Islet precursor cell (in vitro differentiated cells): ENCODE measurements at regions not wholly inside any gene's neighbourhood (a gene's known extent, or its start where the extent isn't known, plus 50 kb on each side); places are given as distances from the start of the nearest gene placed in this dataset.

Experiments
- DNase-seq: peaks from one replicate; pipeline ENCODE4 v3.0.0-alpha.2; 2018

DNA sequence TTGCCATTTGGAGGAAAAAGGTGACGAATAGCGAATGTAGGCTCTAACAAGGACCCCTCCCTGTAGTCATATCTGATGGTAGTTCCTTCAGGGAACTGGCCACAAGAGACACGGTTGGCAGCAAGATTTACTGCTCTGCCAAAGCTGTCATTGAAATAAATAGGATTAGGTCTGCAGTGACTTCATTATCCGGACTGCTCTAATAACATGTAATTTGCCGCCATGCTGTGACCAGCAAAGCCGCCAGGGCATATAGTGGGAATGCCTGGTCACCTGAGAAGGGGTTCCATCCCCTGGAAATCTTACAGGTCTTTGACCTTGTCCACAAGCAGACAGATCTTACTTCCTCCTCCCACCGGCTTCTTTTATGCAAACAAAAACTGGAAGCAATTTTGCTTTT lies 59.4 kb upstream of the LAPTM4A start:
- DNase-seq = no peak

DNA sequence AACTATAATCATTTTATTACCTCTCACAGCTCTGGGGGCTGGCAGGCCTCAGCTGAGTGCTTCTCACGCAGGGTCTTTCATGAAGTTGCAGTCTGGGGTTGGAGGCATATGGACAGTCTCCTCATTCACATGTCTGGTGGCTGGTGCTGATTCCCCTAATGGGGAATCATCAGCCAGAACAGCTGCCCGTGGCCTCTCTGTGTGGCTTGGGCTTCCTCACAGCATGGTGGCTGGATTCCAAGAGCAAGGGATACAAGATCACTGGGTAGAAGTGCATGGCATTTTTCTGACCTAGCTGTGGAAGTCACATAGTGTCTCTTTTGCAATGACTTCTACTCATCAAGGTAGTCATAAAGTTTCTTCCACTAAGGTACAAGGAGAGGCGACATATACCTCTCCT lies 59.0 kb upstream of the LAPTM4A start:
- no peak for DNase-seq

GRCh38 chr2:20108655-20109396 lies 57.4 kb upstream of the LAPTM4A start:
- DNase-seq = no peak

- no peak for DNase-seq
These were observed 56.3 kb upstream of the LAPTM4A start for GRCh38 chr2:20107776-20108175.

DNA sequence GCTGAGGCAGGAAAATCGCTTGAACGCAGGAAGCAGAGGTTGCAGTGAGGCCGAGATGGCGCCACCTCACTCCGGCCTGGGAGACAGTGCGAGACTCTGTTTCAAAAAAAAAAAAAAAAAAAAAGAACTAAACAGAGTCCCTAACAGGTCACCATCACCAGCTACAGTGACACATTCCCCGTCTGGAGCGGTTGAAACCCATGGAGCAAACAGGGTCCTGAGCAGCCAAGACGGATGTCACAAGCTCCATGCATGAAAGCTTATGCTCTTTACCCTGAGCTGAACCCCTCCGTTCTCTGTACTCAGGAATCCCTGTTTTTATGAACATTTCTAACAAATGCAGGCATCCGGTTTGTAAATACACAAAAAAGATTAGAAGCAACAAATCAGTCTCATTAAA lies 55.9 kb upstream of the LAPTM4A start:
- DNase-seq = no peak

DNA sequence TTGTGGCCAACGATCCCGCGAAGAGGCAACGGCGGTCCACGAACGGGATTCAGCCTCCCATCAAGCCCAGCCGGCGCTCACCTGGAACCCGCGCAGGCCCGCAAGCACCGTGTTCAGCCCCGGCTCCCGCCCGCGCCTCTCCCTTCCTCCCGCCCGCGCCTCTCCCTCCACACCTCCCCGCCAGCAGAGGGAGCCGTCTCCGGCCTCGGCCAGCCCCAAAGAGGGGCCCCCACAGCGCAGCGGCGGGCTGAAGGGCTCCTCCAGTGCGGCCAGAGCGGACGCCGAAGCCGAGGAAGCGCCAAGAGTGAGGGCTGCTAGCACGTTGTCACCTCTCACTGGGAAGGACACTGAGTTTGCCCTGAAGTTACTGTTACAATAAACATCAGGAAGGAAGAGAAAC lies 55.3 kb upstream of the LAPTM4A start:
- DNase-seq = peak; percentile 84

DNA sequence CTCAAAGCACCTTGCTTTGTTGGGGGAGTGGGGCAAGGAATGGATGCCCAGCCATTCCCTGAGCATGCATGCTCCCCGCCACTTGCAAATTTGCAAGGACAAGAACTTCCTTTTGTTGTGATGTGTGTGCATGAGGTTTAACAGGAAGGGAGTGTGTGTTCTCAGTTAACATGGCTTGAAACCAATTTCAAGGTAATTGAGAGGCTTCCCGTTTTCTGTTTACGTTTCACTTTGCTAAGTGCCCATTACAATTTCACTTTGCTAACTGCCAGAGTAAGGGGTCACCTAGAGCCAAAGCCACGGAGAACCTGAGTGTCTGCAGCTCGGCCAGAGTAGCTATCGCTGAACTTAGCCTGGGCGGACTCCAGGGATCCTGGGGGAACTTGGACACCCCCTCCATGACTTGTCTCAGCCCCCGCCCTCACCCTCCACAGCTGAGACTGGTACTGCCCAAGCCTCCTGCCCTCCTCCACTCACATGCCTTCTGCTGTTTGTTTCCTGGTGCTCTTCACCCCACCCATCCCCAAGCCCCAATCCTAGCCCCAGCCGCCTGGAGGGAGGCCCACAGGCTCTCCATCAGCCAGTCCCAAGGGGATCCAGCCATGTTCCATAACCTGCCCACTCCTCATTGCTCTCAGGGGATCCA lies 53.6 kb upstream of the LAPTM4A start:
- no peak for DNase-seq

DNA sequence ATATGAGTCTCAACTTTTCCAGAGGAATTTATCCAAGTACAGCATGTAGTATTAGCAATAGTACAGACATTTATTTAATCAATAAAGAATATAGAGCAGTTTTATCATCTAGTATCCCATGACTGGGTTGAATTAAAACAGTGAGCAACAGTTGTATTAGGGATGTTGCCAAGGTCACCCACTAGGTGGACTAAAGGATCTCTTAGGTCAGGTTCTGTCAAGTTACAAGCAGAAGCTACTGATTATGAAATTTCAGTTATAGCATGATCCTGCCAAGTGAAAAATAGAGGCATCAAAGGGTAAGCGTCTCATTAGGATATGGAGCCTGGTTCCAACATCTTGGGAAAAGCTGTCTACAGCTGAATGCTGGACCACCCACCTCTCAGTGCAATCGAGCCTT lies 52.1 kb upstream of the LAPTM4A start:
- DNase-seq = no peak
